WTC11 (cell line): ENCODE measurements at regions not wholly inside any gene's neighbourhood (a gene's known extent, or its start where the extent isn't known, plus 50 kb on each side); places are given as distances from the start of the nearest gene placed in this dataset.

Source experiments
- ATAC-seq: fragments of 200-7000 bp; cut with Tn5 transposase; 2 replicates; pipeline ENCODE4 v1.10.0; 2021; ENCODE audit warnings: mild to moderate bottlenecking, moderate library complexity
- CTCF ChIA-PET: fragments of 300-600 bp; sonication (Branson Sonifier 250); formaldehyde crosslinking; loops from one replicate; lab custom pipeline; 2021; ENCODE audit warnings: antibody characterized with exemption; lab: Charles Lee
- POLR2A ChIA-PET: fragments of 350-600 bp; sonication (Branson Sonifier 250); formaldehyde crosslinking; loops from one replicate; lab custom pipeline; 2021; ENCODE audit warnings: antibody characterized with exemption; lab: Charles Lee
- DNase-seq: peaks from one replicate; pipeline ENCODE4 v3.0.0; 2021; ENCODE audit warnings: low spot score
- H3K27ac Mint-ChIP-seq: 2 replicates; pipeline ENCODE4 v1.8.0; 2021; ENCODE audit warnings: mixed read lengths
- H3K27me3 Mint-ChIP-seq: 2 replicates; pipeline ENCODE4 v1.8.0; 2021; ENCODE audit warnings: low read depth, mild to moderate bottlenecking, moderate library complexity, mixed read lengths
- H3K36me3 Mint-ChIP-seq: 2 replicates; pipeline ENCODE4 v1.8.0; 2021; ENCODE audit warnings: mixed read lengths
- H3K4me1 Mint-ChIP-seq: 2 replicates; pipeline ENCODE4 v1.8.0; 2022; ENCODE audit warnings: mixed read lengths
- H3K4me3 Mint-ChIP-seq: 2 replicates; pipeline ENCODE4 v1.8.0; 2021; ENCODE audit warnings: mild to moderate bottlenecking, moderate library complexity, mixed read lengths
- H3K9me3 Mint-ChIP-seq: 2 replicates; pipeline ENCODE4 v1.8.0; 2021; ENCODE audit warnings: mixed read lengths
- CREM ChIP-seq: sonication (generic); formaldehyde crosslinking; IDR thresholded peaks from 2 replicates; pipeline ENCODE4 v1.8.1; 2022; ENCODE audit warnings: mild to moderate bottlenecking, missing genetic modification reagents, moderate library complexity
- FOXK1 ChIP-seq: sonication (generic); formaldehyde crosslinking; IDR thresholded peaks from 2 replicates; pipeline ENCODE4 v1.8.0; 2022; ENCODE audit warnings: mild to moderate bottlenecking, moderate library complexity, missing genetic modification reagents
- GRHL2 ChIP-seq: fragments of 250-450 bp; sonication (Bioruptor Pico); IDR thresholded peaks from 2 replicates; pipeline ENCODE4 v1.8.0; 2022; ENCODE audit warnings: mild to moderate bottlenecking, moderate library complexity; ENCODE audit not compliant: insufficient replicate concordance, severe bottlenecking
- HMGA2 ChIP-seq: fragments of 250-450 bp; sonication (Bioruptor Pico); IDR thresholded peaks from 2 replicates; pipeline ENCODE4 v1.4.0; 2021; ENCODE audit warnings: mild to moderate bottlenecking, moderate library complexity
- NR3C1 ChIP-seq: sonication (generic); formaldehyde crosslinking; conservative IDR thresholded peaks from 2 replicates; pipeline ENCODE4 v1.8.1; 2023; ENCODE audit warnings: low read depth, mild to moderate bottlenecking, missing genetic modification reagents
- TP53 ChIP-seq: sonication (generic); formaldehyde crosslinking; IDR thresholded peaks from 2 replicates; pipeline ENCODE4 v1.8.1; 2023; ENCODE audit warnings: mild to moderate bottlenecking, missing genetic modification reagents
- ZNF138 ChIP-seq: sonication (generic); formaldehyde crosslinking; conservative IDR thresholded peaks from 2 replicates; pipeline ENCODE4 v1.8.1; 2022; ENCODE audit warnings: mild to moderate bottlenecking, moderate library complexity, missing genetic modification reagents
- ZNF232 ChIP-seq: sonication (generic); formaldehyde crosslinking; IDR thresholded peaks from 2 replicates; pipeline ENCODE4 v1.8.0; 2022; ENCODE audit warnings: mild to moderate bottlenecking, missing genetic modification reagents
- ZNF263 ChIP-seq: sonication (generic); formaldehyde crosslinking; IDR thresholded peaks from 2 replicates; pipeline ENCODE4 v1.8.1; 2022; ENCODE audit warnings: low read depth, mild to moderate bottlenecking, moderate library complexity, missing genetic modification reagents
- ZNF671 ChIP-seq: fragments of 250-450 bp; sonication (Bioruptor Pico); IDR thresholded peaks from 2 replicates; pipeline ENCODE4 v1.8.0; 2021; ENCODE audit warnings: mild to moderate bottlenecking
- TF ChIP-seq, protein P1 (sequence below): sonication (generic); formaldehyde crosslinking; conservative IDR thresholded peaks from 2 replicates; pipeline ENCODE4 v1.8.1; 2022; ENCODE audit warnings: mild to moderate bottlenecking, missing genetic modification reagents
- TF ChIP-seq, protein P2 (sequence below): fragments of 250-450 bp; sonication (Bioruptor Pico); IDR thresholded peaks from 2 replicates; pipeline ENCODE4 v1.9.0; 2021; ENCODE audit warnings: mild to moderate bottlenecking, borderline replicate concordance
- TF ChIP-seq, protein P3 (sequence below): fragments of 250-450 bp; sonication (Bioruptor Pico); conservative IDR thresholded peaks from 2 replicates; pipeline ENCODE4 v1.9.0; 2021; ENCODE audit warnings: mild to moderate bottlenecking
- TF ChIP-seq, protein P4 (sequence below): sonication (generic); formaldehyde crosslinking; IDR thresholded peaks from 2 replicates; pipeline ENCODE4 v1.8.0; 2022; ENCODE audit warnings: mild to moderate bottlenecking, missing genetic modification reagents
- TF ChIP-seq, protein P5 (sequence below): sonication (generic); formaldehyde crosslinking; IDR thresholded peaks from 2 replicates; pipeline ENCODE4 v1.8.1; 2023; ENCODE audit warnings: mild to moderate bottlenecking, missing genetic modification reagents, borderline replicate concordance
- TF ChIP-seq, protein P6 (sequence below): sonication (generic); formaldehyde crosslinking; IDR thresholded peaks from 2 replicates; pipeline ENCODE4 v1.8.0; 2023; ENCODE audit warnings: missing genetic modification reagents, mild to moderate bottlenecking, borderline replicate concordance
- TF ChIP-seq, protein P7 (sequence below): sonication (generic); formaldehyde crosslinking; IDR thresholded peaks from 2 replicates; pipeline ENCODE4 v1.8.1; 2023; ENCODE audit warnings: mild to moderate bottlenecking, missing genetic modification reagents, moderate library complexity
- TF ChIP-seq, protein P8 (sequence below): sonication (generic); formaldehyde crosslinking; IDR thresholded peaks from 2 replicates; pipeline ENCODE4 v1.8.1; 2022; ENCODE audit warnings: low read depth, missing genetic modification reagents, borderline replicate concordance

DNA sequence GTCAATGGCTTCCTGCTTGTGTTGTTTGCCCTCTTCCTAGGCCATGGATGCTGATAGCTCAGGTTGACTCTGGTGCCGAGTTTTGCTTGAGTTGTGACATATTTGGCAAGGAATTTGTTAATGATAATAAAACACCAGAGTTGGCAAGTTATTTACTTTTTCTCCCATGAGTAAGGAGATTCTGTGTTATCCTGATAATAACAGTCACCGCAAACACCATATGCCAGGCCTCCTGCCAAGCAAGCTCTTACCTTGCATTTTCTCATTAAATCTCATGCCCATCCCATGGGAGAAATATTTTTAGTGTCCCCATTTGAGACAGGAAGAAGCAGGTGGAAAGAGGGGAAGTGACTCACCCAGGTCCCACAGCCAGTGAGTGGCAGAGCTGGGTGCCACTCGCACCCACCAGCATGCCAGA, 67.4 kb upstream of the CLCN4 start:
- Mint-ChIP-seq H3K4me1 (peaks cover 4% of the 10 kb centered on the region; the same call in 1 of the 2 replicates), H3K27ac (no peak overlapping the region), H3K36me3 (peaks cover 25% of the 10 kb centered on the region), H3K9me3 (no peaks in the 10 kb centered on the region), H3K4me3 (no peak overlapping the region), H3K27me3 (no peaks in the 10 kb centered on the region)
- POLR2A ChIA-PET = interaction anchor here (0.6 kb wide), 1 partner anchor 70 kb away, joined by 3 read pairs; no protein-coding TSS in a partner anchor
- ATAC-seq = no peak
- no peak for TF ChIP-seq FOXK1 (CRISPR knock-in tag)
- TF ChIP-seq GRHL2 = no peak
- no peak for TF ChIP-seq ZNF263 (CRISPR knock-in tag)
- TF ChIP-seq, protein P1, sequence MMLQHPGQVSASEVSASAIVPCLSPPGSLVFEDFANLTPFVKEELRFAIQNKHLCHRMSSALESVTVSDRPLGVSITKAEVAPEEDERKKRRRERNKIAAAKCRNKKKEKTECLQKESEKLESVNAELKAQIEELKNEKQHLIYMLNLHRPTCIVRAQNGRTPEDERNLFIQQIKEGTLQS (CRISPR knock-in tag) = no peak
- TF ChIP-seq, protein P2, sequence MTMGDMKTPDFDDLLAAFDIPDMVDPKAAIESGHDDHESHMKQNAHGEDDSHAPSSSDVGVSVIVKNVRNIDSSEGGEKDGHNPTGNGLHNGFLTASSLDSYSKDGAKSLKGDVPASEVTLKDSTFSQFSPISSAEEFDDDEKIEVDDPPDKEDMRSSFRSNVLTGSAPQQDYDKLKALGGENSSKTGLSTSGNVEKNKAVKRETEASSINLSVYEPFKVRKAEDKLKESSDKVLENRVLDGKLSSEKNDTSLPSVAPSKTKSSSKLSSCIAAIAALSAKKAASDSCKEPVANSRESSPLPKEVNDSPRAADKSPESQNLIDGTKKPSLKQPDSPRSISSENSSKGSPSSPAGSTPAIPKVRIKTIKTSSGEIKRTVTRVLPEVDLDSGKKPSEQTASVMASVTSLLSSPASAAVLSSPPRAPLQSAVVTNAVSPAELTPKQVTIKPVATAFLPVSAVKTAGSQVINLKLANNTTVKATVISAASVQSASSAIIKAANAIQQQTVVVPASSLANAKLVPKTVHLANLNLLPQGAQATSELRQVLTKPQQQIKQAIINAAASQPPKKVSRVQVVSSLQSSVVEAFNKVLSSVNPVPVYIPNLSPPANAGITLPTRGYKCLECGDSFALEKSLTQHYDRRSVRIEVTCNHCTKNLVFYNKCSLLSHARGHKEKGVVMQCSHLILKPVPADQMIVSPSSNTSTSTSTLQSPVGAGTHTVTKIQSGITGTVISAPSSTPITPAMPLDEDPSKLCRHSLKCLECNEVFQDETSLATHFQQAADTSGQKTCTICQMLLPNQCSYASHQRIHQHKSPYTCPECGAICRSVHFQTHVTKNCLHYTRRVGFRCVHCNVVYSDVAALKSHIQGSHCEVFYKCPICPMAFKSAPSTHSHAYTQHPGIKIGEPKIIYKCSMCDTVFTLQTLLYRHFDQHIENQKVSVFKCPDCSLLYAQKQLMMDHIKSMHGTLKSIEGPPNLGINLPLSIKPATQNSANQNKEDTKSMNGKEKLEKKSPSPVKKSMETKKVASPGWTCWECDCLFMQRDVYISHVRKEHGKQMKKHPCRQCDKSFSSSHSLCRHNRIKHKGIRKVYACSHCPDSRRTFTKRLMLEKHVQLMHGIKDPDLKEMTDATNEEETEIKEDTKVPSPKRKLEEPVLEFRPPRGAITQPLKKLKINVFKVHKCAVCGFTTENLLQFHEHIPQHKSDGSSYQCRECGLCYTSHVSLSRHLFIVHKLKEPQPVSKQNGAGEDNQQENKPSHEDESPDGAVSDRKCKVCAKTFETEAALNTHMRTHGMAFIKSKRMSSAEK (CRISPR knock-in tag) = no peak
- no peak for TF ChIP-seq ZNF138
- TF ChIP-seq NR3C1 (CRISPR knock-in tag) = no peak
- TF ChIP-seq, protein P3, sequence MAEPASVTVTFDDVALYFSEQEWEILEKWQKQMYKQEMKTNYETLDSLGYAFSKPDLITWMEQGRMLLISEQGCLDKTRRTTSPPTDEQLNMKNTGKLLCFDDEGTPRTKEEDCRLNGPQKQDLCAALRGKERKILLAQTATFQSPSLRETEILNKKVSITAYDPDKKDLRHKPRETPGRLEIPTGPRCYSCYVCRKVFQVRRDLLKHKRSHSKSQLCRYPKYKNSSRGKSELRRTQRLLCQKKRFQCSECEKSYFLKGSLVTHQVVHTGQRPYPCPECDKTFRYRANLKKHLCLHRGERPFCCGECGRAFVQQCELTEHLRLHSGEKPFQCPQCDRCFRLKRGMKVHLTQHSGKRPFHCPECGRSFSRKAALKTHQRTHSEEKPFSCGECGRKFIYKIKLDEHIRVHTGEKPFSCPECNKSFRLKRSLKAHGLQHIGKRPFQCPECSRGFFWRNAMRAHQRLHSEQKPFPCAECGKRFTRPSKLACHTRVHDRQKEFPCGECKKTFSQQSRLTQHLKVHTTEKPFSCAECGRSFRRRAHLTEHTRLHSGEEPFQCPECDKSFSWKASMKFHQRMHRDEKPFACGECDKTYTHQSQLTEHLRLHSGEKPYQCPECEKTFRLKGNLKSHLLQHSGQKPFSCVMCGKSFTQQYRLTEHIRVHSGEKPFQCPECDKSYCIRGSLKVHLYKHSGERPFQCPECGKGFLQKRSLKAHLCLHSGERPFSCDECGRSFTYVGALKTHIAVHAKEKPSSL (CRISPR knock-in tag) = no peak
- TF ChIP-seq ZNF232 (CRISPR knock-in tag) = no peak
- TF ChIP-seq, protein P4, sequence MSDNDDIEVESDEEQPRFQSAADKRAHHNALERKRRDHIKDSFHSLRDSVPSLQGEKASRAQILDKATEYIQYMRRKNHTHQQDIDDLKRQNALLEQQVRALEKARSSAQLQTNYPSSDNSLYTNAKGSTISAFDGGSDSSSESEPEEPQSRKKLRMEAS (CRISPR knock-in tag) = no peak
- TF ChIP-seq TP53 (CRISPR knock-in tag) = no peak
- no peak for TF ChIP-seq HMGA2 (CRISPR knock-in tag)
- no peak for TF ChIP-seq ZNF671 (CRISPR knock-in tag)
- TF ChIP-seq, protein P5, sequence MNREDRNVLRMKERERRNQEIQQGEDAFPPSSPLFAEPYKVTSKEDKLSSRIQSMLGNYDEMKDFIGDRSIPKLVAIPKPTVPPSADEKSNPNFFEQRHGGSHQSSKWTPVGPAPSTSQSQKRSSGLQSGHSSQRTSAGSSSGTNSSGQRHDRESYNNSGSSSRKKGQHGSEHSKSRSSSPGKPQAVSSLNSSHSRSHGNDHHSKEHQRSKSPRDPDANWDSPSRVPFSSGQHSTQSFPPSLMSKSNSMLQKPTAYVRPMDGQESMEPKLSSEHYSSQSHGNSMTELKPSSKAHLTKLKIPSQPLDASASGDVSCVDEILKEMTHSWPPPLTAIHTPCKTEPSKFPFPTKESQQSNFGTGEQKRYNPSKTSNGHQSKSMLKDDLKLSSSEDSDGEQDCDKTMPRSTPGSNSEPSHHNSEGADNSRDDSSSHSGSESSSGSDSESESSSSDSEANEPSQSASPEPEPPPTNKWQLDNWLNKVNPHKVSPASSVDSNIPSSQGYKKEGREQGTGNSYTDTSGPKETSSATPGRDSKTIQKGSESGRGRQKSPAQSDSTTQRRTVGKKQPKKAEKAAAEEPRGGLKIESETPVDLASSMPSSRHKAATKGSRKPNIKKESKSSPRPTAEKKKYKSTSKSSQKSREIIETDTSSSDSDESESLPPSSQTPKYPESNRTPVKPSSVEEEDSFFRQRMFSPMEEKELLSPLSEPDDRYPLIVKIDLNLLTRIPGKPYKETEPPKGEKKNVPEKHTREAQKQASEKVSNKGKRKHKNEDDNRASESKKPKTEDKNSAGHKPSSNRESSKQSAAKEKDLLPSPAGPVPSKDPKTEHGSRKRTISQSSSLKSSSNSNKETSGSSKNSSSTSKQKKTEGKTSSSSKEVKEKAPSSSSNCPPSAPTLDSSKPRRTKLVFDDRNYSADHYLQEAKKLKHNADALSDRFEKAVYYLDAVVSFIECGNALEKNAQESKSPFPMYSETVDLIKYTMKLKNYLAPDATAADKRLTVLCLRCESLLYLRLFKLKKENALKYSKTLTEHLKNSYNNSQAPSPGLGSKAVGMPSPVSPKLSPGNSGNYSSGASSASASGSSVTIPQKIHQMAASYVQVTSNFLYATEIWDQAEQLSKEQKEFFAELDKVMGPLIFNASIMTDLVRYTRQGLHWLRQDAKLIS (CRISPR knock-in tag) = no peak
- no peak for TF ChIP-seq CREM (CRISPR knock-in tag)
- TF ChIP-seq, protein P6, sequence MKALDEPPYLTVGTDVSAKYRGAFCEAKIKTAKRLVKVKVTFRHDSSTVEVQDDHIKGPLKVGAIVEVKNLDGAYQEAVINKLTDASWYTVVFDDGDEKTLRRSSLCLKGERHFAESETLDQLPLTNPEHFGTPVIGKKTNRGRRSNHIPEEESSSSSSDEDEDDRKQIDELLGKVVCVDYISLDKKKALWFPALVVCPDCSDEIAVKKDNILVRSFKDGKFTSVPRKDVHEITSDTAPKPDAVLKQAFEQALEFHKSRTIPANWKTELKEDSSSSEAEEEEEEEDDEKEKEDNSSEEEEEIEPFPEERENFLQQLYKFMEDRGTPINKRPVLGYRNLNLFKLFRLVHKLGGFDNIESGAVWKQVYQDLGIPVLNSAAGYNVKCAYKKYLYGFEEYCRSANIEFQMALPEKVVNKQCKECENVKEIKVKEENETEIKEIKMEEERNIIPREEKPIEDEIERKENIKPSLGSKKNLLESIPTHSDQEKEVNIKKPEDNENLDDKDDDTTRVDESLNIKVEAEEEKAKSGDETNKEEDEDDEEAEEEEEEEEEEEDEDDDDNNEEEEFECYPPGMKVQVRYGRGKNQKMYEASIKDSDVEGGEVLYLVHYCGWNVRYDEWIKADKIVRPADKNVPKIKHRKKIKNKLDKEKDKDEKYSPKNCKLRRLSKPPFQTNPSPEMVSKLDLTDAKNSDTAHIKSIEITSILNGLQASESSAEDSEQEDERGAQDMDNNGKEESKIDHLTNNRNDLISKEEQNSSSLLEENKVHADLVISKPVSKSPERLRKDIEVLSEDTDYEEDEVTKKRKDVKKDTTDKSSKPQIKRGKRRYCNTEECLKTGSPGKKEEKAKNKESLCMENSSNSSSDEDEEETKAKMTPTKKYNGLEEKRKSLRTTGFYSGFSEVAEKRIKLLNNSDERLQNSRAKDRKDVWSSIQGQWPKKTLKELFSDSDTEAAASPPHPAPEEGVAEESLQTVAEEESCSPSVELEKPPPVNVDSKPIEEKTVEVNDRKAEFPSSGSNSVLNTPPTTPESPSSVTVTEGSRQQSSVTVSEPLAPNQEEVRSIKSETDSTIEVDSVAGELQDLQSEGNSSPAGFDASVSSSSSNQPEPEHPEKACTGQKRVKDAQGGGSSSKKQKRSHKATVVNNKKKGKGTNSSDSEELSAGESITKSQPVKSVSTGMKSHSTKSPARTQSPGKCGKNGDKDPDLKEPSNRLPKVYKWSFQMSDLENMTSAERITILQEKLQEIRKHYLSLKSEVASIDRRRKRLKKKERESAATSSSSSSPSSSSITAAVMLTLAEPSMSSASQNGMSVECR (CRISPR knock-in tag) = no peak
- TF ChIP-seq, protein P7, sequence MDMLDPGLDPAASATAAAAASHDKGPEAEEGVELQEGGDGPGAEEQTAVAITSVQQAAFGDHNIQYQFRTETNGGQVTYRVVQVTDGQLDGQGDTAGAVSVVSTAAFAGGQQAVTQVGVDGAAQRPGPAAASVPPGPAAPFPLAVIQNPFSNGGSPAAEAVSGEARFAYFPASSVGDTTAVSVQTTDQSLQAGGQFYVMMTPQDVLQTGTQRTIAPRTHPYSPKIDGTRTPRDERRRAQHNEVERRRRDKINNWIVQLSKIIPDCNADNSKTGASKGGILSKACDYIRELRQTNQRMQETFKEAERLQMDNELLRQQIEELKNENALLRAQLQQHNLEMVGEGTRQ (CRISPR knock-in tag) = no peak
- TF ChIP-seq, protein P8, sequence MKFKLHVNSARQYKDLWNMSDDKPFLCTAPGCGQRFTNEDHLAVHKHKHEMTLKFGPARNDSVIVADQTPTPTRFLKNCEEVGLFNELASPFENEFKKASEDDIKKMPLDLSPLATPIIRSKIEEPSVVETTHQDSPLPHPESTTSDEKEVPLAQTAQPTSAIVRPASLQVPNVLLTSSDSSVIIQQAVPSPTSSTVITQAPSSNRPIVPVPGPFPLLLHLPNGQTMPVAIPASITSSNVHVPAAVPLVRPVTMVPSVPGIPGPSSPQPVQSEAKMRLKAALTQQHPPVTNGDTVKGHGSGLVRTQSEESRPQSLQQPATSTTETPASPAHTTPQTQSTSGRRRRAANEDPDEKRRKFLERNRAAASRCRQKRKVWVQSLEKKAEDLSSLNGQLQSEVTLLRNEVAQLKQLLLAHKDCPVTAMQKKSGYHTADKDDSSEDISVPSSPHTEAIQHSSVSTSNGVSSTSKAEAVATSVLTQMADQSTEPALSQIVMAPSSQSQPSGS = no peak
- no peak for DNase-seq
- CTCF ChIA-PET = no interaction called here
